22Rv1 (cell line): ENCODE measurements at regions not wholly inside any gene's neighbourhood (a gene's known extent, or its start where the extent isn't known, plus 50 kb on each side); places are given as distances from the start of the nearest gene placed in this dataset.

Source experiments
- H3K27ac ChIP-seq: fragments of 450-650 bp; 2 replicates; pipeline ENCODE4 v1.5.1; 2017
- CTCF ChIP-seq: fragments of 450-650 bp; IDR thresholded peaks from 2 replicates; pipeline ENCODE4 v1.5.1; 2017; ENCODE audit warnings: mild to moderate bottlenecking
- ZFX ChIP-seq: fragments of 450-650 bp; IDR thresholded peaks from 2 replicates; pipeline ENCODE4 v1.6.1; 2017; ENCODE audit warnings: antibody characterized with exemption, borderline replicate concordance

GRCh38 chr5:87170799-87171198 lies 96.9 kb upstream of the RASA1 start:
- TF ChIP-seq CTCF, result no peak
- TF ChIP-seq ZFX, result no peak
- H3K27ac ChIP-seq, result no peak overlapping the region

- H3K27ac ChIP-seq, result no peak overlapping the region
- TF ChIP-seq CTCF, result no peak
- no peak for TF ChIP-seq ZFX
Observed at GRCh38 chr5:87182649-87183048, 85.0 kb upstream of the RASA1 start.

- no peak overlapping the region for H3K27ac ChIP-seq
- TF ChIP-seq CTCF (no peak), ZFX (no peak)
Observed at GRCh38 chr5:87183896-87184295, 83.8 kb upstream of the RASA1 start.

- no peak for TF ChIP-seq CTCF
- TF ChIP-seq ZFX, result no peak
- H3K27ac ChIP-seq, result no peak overlapping the region
Observed at GRCh38 chr5:87184605-87185004, 83.1 kb upstream of the RASA1 start.

- no peak overlapping the region for H3K27ac ChIP-seq
- no peak for TF ChIP-seq CTCF
- no peak for TF ChIP-seq ZFX
Observed at GRCh38 chr5:87185838-87186237, 81.8 kb upstream of the RASA1 start.

GRCh38 chr5:87188391-87188790 lies 79.3 kb upstream of the RASA1 start:
- no peak overlapping the region for H3K27ac ChIP-seq
- no peak for TF ChIP-seq ZFX
- no peak for TF ChIP-seq CTCF

- TF ChIP-seq ZFX (no peak), CTCF (no peak)
- no peak overlapping the region for H3K27ac ChIP-seq
Observed at GRCh38 chr5:87190041-87190440, 77.6 kb upstream of the RASA1 start.
